ENCODE measurements at regions not wholly inside any gene's neighbourhood (a gene's known extent, or its start where the extent isn't known, plus 50 kb on each side); places are given as distances from the start of the nearest gene placed in this dataset.
"Not testable (repeated sequence)": the region's sequence is repeated elsewhere in the genome, so short reads cannot be mapped to it uniquely, and the experiment has no call there.

DNA sequence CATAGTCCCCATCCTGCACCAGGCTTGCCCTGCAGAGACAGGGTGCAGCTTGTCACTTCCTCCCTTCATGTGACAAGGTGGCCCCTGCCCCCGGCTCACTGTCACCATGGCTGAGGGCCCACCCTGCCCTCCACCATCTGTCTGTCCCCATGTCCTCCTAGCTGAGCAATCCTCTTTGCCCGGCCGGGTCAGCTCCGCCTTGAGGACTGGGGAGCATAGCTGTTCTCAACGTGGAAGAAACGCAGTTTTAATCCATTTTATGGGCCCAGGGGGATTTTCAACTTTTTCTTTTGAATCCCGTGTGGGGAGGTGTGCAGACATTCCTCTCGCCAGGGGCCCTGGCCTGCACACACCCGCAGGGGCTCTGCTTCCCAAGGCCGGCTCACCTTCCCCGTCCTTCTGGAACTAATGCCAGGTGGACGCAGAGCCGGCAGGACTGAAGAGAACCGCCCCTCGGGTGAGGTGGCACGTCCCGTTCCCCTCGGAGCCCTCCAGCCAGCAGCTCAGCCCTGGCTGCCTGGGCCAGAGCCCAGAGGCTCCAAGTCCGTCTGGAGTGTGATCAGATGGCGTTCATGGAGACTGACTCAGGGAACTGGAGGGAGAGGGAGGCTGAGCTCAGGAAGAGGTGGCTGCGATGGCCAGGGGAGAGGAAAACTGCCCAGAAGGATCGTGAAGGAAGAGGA, 1108.7 kb downstream of the BRD1 start:
- no peak for DNase-seq

DNA sequence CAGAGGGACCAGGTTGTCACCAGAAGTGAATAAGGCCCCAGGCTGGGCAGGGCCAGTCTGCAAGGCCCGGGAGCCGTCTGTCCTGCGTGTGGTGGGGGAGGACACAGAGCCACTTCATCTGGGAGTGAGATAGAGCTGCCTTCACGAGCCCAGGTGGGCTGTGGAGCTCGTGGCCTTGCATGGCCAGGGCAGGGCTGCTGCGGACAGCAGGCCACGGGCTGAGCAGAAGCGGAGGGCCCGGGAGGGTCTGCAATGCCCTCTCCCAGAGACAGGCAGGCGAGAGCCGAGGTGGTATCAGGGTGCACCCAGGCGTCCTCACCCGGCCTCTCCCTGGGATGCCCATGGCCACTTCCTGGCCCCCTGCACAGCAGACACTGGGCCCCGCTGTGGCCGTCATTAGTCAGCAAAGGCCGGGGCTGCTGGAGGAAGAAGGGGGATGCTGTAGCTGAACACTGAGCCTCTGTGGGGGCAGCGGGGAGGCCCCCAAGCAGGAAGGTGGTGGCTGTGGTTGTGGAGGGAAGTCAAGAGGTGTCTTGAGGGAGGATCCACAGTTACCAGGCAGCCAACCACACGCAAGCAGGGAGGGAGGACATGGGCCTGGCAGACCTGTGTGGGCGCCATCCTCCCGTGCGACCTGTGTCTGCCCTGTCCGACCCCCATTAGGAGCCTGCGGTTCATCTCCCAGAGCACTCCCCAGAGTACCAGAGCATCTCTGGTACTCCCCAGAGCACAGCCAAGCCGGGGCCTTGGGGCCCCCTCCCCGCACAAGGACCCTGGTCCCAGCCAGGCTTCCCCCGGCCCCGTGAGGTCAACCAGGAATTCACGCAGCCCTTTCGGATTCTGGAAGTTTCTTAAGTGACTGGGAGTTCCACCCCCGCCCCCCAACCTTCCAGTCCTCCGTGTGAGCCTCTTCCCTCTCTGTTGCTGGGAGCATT, 1109.5 kb downstream of the BRD1 start:
- no peak for DNase-seq

DNA sequence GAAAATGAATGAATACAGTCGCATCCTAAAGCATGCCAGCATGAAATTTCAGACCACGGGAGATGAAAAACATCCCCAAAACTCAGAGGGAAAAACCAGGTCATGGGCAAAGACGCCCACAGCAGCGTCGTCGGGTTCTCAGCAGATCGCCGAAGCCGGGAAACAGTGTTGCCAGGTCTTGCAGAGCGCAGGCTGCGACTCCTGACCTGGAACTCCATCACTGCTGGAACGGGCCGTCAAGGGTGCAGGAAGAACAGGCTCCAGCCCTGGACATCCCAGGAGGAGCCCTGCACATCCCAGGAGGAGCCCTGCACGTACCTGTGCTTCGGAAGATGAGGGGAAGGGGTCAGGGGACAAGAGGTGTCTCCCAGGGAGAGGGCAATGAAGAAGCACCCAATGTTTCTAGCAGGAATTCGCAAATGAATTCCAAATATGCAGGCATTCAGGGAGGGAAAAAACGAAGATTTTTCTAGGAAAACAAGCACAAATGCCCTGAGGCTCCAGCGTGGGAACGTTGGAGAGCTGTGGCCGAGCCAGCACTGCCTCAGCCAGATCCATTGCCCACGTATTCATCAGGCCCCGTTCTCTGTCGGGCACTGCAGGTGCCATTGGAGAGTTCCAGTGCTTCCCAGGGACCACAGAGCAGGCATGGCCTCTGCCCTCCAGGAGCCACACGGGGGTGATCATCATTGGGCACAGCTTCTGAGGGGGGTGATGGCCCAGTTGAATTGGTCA, 1110.4 kb downstream of the BRD1 start:
- DNase-seq: no peak

DNA sequence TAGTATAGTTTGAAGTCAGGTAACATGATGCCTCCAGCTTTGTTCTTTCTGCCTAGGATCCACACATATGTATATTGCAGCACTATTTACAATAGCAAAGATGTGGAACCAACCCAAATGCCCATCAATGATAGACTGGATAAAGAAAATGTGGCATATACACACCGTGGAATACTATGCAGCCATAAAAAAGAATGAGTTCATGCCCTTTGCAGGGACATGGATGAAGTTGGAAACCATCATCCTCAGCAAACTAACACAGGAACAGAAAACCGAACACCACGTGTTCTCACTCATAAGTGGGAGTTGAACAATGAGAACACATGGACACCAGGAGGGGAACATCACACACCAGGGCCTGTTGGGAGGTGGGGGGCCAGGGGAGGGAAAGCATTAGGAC, 1111.5 kb downstream of the BRD1 start:
- DNase-seq: not testable (repeated sequence)

DNA sequence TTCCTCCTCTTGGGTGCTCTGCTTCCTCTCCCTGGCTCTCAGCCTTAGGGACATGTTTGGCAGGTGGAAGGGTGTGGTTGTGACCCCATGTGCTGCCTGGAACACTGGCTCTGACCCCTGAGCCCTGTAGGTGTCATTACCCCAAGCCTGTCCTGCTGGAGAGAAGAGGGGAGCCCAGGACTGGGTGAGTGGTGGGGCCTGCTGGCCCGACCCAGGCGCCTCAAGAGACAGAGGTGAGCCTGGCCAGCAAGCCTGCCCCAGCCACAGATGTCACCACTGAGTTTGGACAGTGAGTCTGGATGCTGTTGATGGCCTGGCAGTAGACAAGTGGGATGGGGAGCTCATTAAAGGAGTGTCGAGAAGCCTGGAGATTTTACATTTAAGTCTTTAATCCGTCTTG, 1112.2 kb downstream of the BRD1 start:
- DNase-seq: no peak

DNA sequence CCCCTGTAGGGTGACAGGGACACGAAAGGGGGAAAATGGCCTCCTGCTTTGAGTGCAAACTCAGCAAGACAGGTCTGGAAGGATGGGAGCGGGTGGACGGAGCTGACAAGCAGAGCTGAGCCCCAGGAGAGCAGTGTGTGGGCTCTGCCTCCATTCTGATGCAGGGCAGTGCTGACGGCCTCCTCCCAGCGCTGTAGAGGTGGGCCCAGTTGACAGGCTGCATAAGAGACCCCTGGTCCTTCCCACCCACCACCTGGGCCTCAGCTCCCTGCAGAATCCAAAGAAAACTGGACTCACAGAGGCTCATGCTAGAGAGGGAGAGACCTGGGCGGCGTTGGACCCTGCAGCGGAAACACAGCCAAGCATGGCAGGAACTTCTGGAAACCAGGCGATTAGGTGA, 1113.4 kb downstream of the BRD1 start:
- no peak for DNase-seq

DNA sequence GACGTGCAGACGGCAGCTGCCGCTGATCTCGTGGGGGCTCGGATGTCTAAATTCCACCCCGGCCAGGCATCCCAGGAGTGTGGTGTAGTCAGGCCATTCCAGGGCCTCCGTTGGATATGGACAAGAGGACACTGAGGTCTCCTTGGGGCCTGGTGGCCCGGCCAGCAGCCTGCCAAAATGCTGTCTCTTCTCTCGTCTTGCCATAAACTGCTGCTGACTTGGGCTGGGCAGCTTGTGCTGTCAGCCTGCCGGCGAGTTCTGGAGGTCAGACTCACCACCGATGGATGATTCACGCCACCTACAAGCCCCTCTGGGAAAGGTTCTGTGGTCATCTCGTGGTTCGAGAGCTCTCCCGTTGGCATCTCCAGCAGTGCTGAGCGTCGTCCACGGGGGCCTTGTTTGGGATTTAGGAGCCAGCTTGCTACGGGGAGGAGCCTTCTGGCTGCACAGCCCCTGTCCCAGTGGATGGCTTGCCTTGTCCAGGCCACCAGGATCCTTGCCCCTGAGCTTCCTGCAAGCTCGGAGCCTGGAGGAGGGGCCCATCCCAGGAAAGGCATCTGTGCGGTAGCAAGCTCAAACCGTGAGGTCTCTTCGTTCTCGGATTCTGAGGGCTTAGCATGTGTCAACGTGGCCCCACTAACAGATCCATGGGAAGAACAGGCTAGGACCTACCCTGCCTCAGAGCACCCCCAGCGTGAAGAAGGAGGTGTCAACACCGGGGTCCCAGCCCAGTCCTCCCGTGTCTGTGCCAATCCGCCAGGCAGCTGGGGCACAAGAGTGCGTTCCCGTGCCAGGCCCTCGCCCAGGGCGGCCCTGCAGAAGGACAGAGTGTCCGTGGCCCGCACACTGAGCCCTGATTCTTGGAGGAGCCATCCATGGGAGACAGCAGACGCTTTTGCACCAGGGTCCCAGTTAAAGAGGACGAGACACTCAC, 1114.1 kb downstream of the BRD1 start:
- no peak for DNase-seq

DNA sequence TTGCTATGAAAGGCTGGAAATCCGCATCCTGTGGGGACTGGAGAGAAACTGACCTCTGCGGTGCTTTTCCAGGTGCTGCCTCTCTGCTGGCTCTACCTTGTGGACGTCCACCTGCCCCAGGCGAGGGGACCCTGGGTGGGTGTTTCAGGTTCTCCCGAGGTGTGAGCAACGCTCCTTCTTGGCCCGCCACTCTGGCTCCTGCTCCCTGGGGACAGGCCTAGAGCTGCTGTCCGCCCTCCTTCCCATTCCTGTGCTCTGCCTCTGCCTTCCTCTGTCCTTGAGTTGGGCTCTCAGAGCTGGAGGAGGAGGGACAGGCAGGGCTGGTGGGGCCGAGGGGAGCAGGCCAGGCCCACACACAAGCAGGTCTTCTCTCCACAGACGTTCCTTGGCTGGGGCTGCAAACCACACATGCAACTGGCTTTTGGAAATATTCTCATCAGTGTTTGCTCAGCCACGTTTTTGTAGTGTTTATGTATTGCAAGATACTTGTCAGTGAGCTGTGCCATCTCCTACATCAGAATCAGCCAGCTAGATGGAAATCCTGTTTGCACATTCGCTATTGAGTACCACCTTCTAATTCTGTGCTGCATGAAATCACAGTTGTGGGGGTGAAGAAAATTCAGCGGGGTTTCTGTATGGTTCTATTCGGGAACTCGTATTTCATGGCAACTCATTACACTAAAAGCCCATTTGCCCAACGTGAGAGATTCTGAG, 1115.0 kb downstream of the BRD1 start:
- DNase-seq: no peak

DNA sequence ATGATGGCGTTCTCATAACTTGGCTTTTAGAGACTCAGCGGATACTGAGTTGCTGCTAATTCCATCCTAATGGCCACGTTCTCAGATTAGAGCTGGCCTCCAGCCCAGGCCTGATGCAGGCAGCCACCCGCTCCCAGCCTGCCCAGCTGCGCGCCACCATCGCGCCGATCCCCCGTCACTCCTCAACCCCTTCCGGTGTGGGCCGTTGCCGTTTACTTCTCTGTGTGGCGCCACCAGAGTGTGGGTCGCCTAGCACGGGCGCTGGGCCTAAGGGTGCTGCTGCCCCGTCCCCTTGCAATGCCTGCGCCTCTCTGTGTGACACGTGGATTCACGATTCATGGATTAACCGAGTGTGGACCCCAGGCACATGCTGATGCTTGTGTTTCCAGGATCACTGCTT, 1116.0 kb downstream of the BRD1 start:
- no peak for DNase-seq

DNA sequence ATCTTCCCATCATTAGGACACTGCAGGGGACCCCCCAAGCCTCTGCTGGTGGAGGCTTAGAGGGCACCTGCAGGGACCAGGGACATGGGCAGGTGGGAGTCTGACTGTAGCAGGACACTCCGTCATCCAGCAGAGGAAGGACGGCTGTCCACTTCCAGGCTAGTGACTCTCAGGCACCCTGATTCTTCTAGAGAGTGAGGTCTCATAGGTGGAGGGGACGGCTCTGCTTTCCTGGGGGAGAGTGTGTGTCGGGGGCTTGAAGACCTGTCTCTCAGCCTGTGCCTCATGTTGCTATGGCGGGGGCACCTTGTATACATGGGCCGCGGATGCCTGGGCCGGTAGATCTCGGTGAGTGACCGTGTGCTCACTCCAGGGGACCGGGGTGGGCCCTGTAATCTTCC, 1116.6 kb downstream of the BRD1 start:
- no peak for DNase-seq

DNA sequence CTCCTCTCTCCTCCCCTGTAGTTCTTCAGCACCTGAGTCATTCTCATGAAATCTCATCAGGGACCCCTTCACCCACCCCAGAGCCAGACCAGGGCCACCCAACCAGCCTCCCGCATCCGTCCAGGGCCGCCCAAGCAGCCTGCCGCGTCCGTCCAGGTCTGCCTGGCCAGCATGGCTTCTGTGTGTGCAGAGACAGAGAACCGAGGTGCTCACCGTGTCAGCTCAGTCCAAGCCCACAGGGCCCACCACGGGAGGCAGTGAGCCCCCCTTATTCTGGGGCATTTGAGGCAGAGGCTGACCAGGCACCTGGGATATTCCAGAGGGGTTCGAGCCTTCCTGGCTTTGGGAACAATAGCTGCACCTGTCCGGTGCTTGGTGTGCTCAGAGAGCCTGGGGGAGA, 1117.3 kb downstream of the BRD1 start:
- no peak for DNase-seq

DNA sequence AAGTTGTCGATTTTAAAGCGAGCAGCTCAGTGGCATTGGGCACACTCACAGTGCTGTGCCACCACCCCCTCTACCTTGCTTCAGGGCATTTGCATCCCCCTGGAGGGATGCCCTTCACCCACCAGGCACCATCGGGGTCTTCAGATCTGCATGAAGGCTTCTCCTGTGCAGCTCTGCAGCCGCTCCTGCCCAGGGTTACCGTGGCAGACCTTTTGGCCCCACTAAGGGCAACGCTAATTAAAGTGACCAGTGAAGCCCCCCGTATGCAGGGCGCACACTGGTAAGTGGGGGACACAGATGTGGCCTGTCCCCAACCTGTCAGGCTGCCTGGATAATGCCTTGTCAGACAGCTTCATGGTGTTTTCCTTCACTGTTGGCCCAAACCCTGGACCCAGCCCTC, 1117.7 kb downstream of the BRD1 start:
- DNase-seq: no peak

DNA sequence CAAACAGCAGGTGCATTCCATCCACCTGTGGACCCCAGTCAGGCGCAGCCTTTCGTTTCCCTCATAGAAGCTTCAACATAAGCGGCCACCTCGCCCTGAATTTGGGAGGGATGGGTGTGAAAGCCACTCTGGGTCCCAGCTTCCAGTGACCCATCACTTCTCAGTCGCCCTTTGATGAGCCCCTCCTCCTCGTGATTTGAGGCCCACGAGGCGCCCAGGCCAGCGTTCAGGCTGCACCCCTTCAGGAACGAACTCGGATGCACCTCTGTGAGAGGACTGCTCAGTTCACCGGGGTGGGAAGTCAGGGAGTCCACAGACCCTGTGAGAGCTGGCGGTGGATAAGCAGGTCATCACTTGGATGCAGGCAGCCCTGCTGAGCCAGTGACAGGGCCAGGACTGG, 1118.2 kb downstream of the BRD1 start:
- DNase-seq: no peak

DNA sequence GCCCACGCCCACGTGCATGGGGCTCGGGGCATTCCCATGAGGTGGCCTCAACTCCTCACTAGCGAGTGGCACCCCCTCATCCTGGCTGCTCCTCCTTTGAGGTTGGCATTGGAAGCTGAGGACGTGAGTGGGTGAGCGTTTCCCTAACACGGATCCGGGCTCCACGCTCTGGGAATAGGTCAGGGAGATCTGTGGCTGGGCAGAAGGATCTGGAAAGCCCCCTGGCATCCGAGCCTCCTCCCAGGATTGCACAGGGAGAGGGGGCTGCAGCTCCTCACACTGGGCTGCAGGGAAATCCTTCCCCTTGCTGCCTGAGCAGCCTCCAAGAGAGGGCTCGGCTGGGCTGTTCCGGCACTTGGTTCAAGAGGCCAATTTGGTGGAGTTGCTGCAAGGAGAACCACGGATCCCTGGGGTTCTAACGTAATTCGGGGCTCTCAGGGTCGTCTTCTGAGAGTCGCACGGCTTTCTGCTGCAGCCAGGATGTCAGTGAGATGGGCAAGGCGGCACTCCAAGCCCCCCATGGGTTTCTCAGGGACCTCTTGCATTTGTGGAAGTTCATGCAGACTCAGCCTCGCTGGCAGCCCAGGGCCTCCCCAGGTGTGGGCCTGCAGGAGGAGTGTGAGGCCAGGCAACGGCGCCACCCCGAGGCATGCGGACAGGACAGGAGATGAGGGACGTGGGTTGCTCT, 1119.0 kb downstream of the BRD1 start:
- DNase-seq: no peak

DNA sequence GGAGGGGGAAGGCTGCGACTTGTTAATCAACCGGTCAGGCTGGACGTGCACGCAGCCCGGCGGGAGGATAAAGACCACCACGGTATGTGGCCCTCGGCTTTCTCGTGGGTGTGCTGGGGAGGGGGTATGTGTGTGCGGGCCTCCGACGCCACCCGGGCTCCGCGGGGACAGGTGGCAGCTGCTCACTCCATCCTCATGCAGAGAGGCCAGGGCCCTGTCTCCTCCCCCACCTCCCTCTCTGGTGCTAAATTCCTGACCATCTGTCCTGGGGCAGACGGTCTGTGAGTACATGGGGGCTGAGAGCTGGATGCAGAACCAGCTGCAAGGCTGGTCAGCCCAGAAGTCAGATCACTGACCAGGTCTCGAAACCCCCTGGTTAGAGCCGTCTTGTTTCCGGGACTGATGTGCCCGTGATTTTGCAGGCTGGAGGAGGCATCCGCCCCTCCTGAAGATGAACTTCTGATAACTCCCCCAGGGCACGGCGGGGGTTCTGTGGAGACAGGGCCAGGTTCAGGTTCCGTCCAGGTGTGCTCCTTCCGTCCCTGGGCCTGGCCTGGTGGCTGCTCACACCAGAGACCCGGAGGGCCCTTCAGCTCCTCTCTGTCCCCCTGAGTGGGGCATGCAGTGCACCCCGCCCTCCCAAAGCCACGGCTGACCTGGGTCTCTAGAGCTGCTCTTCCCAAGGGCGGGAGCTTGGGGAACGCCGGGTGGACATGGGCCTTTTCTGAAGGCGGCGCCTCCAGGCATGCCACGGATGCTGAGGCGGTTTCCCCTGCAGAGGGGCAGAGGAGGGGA, 1119.7 kb downstream of the BRD1 start:
- no peak for DNase-seq

DNA sequence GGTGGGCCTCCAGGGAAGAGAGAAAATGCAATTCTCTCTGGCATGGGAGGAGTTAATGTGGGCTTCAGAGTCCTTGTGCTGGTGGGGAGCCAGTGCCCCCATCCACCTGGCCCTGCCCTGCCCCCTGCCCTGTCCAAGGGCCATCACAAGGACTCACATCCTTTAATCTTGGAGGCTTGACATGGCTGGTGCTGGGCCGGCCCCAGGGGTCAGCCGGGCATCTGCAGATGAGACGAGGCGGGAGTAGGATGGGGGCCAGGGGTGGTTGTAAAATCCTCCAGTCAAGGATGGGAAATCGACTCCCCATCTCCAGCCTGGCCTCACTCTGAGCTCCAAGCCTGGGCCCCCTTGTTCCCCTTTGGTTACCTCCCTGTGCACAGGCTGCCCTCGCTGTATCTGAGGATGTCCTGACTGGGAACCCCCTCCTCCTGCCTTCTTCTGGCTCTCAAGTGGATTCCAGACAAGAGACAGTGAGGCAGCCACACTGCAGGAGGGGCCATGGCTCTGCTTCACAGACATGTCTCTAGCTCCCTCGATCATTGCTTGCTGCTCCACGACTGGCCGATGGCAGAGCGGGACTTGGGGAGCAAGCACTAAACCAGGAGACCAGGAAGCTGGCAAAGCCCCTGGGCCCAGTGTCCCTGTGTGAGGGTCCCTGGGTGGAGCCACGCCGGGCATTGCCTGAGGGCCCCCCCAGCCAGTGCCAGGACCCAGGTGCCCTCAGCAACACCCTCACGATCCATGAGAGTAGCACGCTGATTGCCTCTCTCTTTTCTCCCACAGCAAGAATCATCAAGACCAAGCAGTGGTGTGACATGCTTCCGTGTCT, 1120.5 kb downstream of the BRD1 start:
- no peak for DNase-seq

DNA sequence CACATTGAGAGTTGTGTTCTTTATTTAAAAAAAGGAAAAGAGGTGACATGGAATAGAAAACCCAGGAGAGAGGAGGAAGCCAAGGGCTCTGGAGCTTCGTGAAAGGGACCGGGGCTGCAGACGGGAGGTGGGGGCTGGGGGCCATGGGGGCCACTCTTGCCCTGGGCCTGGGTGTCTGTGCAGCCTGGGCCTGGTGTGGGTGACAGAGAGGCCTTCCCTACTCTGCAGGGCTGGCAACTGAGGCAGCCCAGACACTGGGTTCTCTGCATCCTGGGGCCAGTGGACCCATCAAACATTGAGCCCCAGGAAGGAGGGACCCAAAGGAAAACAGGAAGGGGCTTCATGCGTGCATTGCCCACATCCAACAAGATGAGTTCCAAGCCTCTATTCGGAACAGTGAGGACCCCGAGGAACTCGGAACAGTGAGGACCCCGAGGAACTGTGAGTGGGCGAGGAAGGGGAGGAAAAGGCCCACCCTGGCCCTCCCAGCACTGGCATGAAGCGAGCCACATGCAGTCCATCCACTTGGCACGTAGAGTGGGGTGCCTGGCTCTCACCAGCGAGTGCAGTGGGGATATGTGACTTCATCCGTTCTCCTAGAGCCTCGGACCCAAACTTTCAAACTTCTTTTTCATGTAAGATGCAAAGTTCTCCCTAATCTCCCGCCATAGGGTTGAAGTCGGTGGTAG, 1121.6 kb downstream of the BRD1 start:
- DNase-seq: no peak

DNA sequence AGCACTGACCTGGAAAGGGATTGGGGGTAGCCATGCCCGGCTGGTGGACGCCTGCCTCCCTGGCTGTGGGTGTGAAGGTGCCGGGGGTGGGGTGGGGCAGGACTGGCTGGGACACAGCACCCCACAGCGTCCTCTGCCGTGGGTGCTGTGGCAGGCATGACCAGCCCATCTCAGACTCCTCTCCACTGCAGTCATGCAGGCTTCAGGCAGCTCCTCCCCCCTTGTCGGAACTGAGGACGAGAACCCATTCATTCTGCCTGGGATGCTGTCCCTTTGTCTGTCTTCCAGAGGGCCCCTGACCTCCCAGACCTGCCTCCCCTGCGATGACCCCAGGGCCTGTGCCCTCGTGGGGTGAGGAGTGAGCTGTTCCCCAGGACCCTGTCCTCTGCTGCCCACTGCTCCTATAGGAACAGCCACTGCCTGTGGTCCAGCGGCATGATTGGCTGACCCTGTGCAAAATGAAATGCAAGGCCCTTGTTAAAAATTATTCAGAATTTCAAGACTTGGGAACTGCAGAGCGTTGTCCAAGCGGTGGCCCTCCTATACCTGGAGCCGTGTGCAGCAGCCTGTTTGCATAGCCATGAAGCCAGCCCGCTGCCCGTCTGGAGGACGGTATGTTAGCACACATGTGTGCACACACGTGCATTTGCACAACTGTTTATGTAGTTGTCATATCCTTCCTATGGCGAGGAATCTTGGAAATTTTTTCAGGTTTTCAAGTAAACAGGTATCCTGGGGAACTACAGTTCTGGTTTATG, 1122.3 kb downstream of the BRD1 start:
- DNase-seq: no peak
